GM12878 (cell line): ENCODE measurements at regions not wholly inside any gene's neighbourhood (a gene's known extent, or its start where the extent isn't known, plus 50 kb on each side); places are given as distances from the start of the nearest gene placed in this dataset.

Experiments used
- CHD4 ChIP-seq: fragments of 200-600 bp; sonication (generic); IDR thresholded peaks from 2 replicates; pipeline ENCODE4 v1.6.1; 2016; ENCODE audit warnings: mild to moderate bottlenecking
- CTCF ChIP-seq, 3 experiments: IDR thresholded peaks in 2 of 3; conservative IDR thresholded peaks in 1 of 3; 2 replicates each; pipeline ENCODE4 v1.5.1; 2011; ENCODE audit warnings: low read depth in 3 of 3, low read length in 3 of 3, mild to moderate bottlenecking in 3 of 3, control low read depth in 2 of 3, moderate library complexity in 2 of 3, inconsistent platforms in 1 of 3, mixed read lengths in 1 of 3; ENCODE audit not compliant: control insufficient read depth in 2 of 3, insufficient read depth in 1 of 3; ENCODE audit errors: extremely low read depth in 1 of 3
- EZH2 ChIP-seq: IDR thresholded peaks from 2 replicates; pipeline ENCODE4 v1.6.1; 2012; ENCODE audit warnings: low read depth, mild to moderate bottlenecking, control low read depth, inconsistent platforms, low read length, borderline replicate concordance; ENCODE audit not compliant: control insufficient read depth
- USF2 ChIP-seq: IDR thresholded peaks from 2 replicates; pipeline ENCODE4 v1.6.1; 2011; ENCODE audit warnings: low read depth, low read length, improper control_type of control experiment, borderline replicate concordance

GRCh38 chr3:194009892-194010533 lies 125.9 kb upstream of the HES1 start:
- TF ChIP-seq CTCF (IDR thresholded peaks at IDR 0.05 in 2 of 3, conservative IDR thresholded peaks at IDR 0.05 in 1 of 3; ENCODE audit: control insufficient read depth in 2 of 3, extremely low read depth in 1 of 3, insufficient read depth in 1 of 3, low read depth in 3 of 3, low read length in 3 of 3) (no peak), EZH2 (no peak), USF2 (no peak), CHD4 (no peak)
